NB4 (cell line): ENCODE measurements at regions not wholly inside any gene's neighbourhood (a gene's known extent, or its start where the extent isn't known, plus 50 kb on each side); places are given as distances from the start of the nearest gene placed in this dataset.

Source experiments
- POLR2A ChIP-seq: IDR thresholded peaks from 2 replicates; pipeline ENCODE4 v1.6.1; 2011; ENCODE audit warnings: mild to moderate bottlenecking; ENCODE audit not compliant: insufficient read length; ENCODE audit errors: extremely low read depth
- TF ChIP-seq, protein P1 (sequence below): IDR thresholded peaks from one replicate; pipeline ENCODE4 v1.5.1; 2012; ENCODE audit warnings: low read depth, low read length
- TF ChIP-seq, protein P2 (sequence below): IDR thresholded peaks from 2 replicates; pipeline ENCODE4 v1.6.1; 2011; ENCODE audit warnings: low read depth, low read length

DNA sequence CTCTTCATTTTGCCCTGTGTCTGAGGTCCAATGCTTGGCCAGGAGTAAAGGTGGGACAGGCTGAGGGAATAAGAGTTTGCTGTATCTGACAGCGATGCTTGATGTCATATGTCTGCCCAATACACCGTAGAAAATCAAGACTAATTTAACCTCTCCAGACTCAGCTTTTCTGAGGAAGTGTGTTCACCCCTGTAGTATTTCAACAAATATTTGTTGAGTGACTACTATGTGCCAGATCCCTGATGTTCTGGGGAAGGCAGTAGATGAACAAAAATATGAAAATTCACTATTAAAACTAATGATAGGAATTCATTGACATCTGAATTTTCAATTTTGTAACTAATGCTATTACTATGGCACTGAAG, 489.7 kb downstream of the EBF1 start:
- no peak for TF ChIP-seq POLR2A
- TF ChIP-seq, protein P1, sequence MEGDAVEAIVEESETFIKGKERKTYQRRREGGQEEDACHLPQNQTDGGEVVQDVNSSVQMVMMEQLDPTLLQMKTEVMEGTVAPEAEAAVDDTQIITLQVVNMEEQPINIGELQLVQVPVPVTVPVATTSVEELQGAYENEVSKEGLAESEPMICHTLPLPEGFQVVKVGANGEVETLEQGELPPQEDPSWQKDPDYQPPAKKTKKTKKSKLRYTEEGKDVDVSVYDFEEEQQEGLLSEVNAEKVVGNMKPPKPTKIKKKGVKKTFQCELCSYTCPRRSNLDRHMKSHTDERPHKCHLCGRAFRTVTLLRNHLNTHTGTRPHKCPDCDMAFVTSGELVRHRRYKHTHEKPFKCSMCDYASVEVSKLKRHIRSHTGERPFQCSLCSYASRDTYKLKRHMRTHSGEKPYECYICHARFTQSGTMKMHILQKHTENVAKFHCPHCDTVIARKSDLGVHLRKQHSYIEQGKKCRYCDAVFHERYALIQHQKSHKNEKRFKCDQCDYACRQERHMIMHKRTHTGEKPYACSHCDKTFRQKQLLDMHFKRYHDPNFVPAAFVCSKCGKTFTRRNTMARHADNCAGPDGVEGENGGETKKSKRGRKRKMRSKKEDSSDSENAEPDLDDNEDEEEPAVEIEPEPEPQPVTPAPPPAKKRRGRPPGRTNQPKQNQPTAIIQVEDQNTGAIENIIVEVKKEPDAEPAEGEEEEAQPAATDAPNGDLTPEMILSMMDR = no peak
- TF ChIP-seq, protein P2, sequence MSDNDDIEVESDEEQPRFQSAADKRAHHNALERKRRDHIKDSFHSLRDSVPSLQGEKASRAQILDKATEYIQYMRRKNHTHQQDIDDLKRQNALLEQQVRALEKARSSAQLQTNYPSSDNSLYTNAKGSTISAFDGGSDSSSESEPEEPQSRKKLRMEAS = no peak
